ENCODE measurements at regions not wholly inside any gene's neighbourhood (a gene's known extent, or its start where the extent isn't known, plus 50 kb on each side); places are given as distances from the start of the nearest gene placed in this dataset.

DNA sequence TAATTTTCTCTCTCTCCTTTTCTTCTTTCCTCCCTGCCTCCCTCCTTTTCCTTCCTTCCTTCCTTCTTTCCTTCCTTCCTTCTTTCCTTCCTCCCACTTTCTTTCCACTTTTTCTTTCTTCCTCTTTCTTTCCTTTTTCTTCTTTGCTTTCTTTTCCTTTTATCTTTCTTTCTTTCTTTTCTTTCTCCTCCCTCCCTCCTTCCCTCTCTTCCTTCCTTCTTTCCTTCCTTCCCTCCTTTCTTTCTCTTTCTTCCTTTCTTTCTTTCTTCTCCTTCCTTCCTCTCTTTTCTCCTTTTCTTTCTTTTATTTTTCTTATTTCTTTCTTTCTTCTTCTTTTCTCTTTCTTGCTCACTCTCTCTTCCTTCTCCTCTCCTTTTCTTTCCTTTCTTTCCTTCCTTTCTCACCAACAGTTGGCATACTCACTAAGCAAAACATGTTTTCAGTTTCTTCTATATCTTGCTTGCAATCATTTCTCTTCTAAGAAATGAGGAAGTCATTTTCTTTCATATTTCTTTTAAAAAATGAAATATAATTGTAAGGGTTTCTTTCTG lies 97.1 kb upstream of the MAF start:
- POLR2A ChIA-PET = no interaction called here
- CTCF ChIA-PET = no interaction called here
- no peak for FAIRE-seq

More for the DNA sequence above, 97.1 kb upstream of the MAF start:
- no peak overlapping the region for H2AFZ ChIP-seq (ENCODE audit: low read depth, low read length)
- no peaks in the 10 kb centered on the region for H3K27me3 ChIP-seq (ENCODE audit: control insufficient read depth in 2 of 2, insufficient read depth in 2 of 2, low read length in 2 of 2)
- H3K27ac ChIP-seq (ENCODE audit: insufficient read depth, low read depth, low read length) = no peak overlapping the region
- no peak for TF ChIP-seq FOS (IDR thresholded peaks at IDR 0.05; ENCODE audit: borderline replicate concordance, insufficient read depth, low read length)
- no peak for TF ChIP-seq POLR2A (IDR thresholded peaks at IDR 0.05; ENCODE audit: low read depth, low read length)
- TF ChIP-seq, protein P1, sequence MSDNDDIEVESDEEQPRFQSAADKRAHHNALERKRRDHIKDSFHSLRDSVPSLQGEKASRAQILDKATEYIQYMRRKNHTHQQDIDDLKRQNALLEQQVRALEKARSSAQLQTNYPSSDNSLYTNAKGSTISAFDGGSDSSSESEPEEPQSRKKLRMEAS (IDR thresholded peaks at IDR 0.05; ENCODE audit: insufficient read depth, insufficient read length) = no peak
- no peak for TF ChIP-seq GATA2 (IDR thresholded peaks at IDR 0.05; ENCODE audit: insufficient read depth, insufficient read length, low read depth, low read length)
- no peak for TF ChIP-seq EZH2 (IDR thresholded peaks at IDR 0.05; ENCODE audit: borderline replicate concordance, low read depth, low read length, severe bottlenecking)
- TF ChIP-seq, protein P2, sequence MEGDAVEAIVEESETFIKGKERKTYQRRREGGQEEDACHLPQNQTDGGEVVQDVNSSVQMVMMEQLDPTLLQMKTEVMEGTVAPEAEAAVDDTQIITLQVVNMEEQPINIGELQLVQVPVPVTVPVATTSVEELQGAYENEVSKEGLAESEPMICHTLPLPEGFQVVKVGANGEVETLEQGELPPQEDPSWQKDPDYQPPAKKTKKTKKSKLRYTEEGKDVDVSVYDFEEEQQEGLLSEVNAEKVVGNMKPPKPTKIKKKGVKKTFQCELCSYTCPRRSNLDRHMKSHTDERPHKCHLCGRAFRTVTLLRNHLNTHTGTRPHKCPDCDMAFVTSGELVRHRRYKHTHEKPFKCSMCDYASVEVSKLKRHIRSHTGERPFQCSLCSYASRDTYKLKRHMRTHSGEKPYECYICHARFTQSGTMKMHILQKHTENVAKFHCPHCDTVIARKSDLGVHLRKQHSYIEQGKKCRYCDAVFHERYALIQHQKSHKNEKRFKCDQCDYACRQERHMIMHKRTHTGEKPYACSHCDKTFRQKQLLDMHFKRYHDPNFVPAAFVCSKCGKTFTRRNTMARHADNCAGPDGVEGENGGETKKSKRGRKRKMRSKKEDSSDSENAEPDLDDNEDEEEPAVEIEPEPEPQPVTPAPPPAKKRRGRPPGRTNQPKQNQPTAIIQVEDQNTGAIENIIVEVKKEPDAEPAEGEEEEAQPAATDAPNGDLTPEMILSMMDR (IDR thresholded peaks at IDR 0.05; ENCODE audit: extremely low read depth in 1 of 2, insufficient read depth in 1 of 2, low read depth in 1 of 2, low read length in 2 of 2) = no peak
- TF ChIP-seq MYC (IDR thresholded peaks at IDR 0.05; ENCODE audit: low read depth, low read length) = no peak
- TF ChIP-seq JUN (IDR thresholded peaks at IDR 0.05; ENCODE audit: borderline replicate concordance, insufficient read depth, insufficient read length, low read depth) = no peak
- no peaks in the 10 kb centered on the region for H3K79me2 ChIP-seq (ENCODE audit: control insufficient read depth, insufficient read depth, low read length)
- H3K4me1 ChIP-seq (ENCODE audit: control insufficient read depth, extremely low read depth, insufficient read depth, low read length) = no peaks in the 10 kb centered on the region
- intact Hi-C loops (cut with micrococcal nuclease) (no loop called here), dilution Hi-C loops (cut with MboI; ENCODE audit: extremely low pct_ligation_motif_present, low sequenced_read_pairs) (no loop called here)
- no peaks in the 10 kb centered on the region for H3K9me3 ChIP-seq (replicated peaks; ENCODE audit: control insufficient read depth, insufficient read depth, low read length)
- H4K20me1 ChIP-seq (replicated peaks; ENCODE audit: control insufficient read depth, extremely low read depth, insufficient read depth, low read length) = no peaks in the 10 kb centered on the region
- no peak overlapping the region for H3K4me2 ChIP-seq (ENCODE audit: insufficient read depth, low read length)
- H3K4me3 ChIP-seq (replicated peaks in 1 of 3; ENCODE audit: insufficient read depth in 1 of 3, low read depth in 1 of 3, low read length in 3 of 3) = no peak overlapping the region
- no peaks in the 10 kb centered on the region for H3K9me1 ChIP-seq (replicated peaks; ENCODE audit: control insufficient read depth, extremely low read depth, insufficient read depth, low read length)
- BruUV-seq (replicated peaks) = no TSS peak
- no peaks in the 10 kb centered on the region for H3K36me3 ChIP-seq (ENCODE audit: control insufficient read depth in 2 of 2, extremely low read depth in 1 of 2, insufficient read depth in 2 of 2, low read length in 2 of 2)
- H3K9ac ChIP-seq (replicated peaks; ENCODE audit: extremely low read depth, insufficient read depth, low read length) = no peak overlapping the region
- DNase-seq (ENCODE audit: low read depth, low spot score) = no peak

Measured in endothelial cell of umbilical vein (primary cell).